ENCODE measurements at regions not wholly inside any gene's neighbourhood (a gene's known extent, or its start where the extent isn't known, plus 50 kb on each side); places are given as distances from the start of the nearest gene placed in this dataset.

DNA sequence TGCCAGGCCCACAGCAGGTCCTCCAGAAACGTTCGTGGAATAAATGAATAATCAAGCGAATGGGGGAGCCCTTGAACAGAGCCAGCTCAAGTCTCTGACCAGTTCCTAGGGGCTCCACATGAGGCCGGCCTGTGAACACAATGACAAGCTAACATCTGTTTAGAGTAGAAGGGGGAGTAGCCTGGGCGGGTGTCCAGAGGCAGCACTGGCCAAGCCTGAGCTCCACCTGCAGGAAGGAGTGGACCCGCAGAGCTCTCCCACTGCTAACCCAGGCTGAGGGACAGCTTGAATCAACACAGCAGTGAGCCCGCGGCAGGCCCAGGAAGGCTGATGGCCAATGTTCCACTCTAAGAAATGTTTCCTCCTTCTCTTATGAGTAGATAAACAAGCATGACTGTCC lies 234.8 kb upstream of the RAB6C start:
- TF ChIP-seq, protein P1, sequence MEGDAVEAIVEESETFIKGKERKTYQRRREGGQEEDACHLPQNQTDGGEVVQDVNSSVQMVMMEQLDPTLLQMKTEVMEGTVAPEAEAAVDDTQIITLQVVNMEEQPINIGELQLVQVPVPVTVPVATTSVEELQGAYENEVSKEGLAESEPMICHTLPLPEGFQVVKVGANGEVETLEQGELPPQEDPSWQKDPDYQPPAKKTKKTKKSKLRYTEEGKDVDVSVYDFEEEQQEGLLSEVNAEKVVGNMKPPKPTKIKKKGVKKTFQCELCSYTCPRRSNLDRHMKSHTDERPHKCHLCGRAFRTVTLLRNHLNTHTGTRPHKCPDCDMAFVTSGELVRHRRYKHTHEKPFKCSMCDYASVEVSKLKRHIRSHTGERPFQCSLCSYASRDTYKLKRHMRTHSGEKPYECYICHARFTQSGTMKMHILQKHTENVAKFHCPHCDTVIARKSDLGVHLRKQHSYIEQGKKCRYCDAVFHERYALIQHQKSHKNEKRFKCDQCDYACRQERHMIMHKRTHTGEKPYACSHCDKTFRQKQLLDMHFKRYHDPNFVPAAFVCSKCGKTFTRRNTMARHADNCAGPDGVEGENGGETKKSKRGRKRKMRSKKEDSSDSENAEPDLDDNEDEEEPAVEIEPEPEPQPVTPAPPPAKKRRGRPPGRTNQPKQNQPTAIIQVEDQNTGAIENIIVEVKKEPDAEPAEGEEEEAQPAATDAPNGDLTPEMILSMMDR (IDR thresholded peaks at IDR 0.05): no peak
- TF ChIP-seq, protein P2, sequence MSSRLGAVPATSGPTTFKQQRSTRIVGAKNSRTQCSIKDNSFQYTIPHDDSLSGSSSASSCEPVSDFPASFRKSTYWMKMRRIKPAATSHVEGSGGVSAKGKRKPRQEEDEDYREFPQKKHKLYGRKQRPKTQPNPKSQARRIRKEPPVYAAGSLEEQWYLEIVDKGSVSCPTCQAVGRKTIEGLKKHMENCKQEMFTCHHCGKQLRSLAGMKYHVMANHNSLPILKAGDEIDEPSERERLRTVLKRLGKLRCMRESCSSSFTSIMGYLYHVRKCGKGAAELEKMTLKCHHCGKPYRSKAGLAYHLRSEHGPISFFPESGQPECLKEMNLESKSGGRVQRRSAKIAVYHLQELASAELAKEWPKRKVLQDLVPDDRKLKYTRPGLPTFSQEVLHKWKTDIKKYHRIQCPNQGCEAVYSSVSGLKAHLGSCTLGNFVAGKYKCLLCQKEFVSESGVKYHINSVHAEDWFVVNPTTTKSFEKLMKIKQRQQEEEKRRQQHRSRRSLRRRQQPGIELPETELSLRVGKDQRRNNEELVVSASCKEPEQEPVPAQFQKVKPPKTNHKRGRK (CRISPR knock-in tag; IDR thresholded peaks at IDR 0.05; ENCODE audit: borderline replicate concordance): no peak
- TF ChIP-seq, protein P3, sequence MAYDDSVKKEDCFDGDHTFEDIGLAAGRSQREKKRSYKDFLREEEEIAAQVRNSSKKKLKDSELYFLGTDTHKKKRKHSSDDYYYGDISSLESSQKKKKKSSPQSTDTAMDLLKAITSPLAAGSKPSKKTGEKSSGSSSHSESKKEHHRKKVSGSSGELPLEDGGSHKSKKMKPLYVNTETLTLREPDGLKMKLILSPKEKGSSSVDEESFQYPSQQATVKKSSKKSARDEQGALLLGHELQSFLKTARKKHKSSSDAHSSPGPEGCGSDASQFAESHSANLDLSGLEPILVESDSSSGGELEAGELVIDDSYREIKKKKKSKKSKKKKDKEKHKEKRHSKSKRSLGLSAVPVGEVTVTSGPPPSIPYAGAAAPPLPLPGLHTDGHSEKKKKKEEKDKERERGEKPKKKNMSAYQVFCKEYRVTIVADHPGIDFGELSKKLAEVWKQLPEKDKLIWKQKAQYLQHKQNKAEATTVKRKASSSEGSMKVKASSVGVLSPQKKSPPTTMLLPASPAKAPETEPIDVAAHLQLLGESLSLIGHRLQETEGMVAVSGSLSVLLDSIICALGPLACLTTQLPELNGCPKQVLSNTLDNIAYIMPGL (CRISPR knock-in tag; IDR thresholded peaks at IDR 0.05): no peak
